ENCODE measurements at regions not wholly inside any gene's neighbourhood (a gene's known extent, or its start where the extent isn't known, plus 50 kb on each side); places are given as distances from the start of the nearest gene placed in this dataset.

DNA sequence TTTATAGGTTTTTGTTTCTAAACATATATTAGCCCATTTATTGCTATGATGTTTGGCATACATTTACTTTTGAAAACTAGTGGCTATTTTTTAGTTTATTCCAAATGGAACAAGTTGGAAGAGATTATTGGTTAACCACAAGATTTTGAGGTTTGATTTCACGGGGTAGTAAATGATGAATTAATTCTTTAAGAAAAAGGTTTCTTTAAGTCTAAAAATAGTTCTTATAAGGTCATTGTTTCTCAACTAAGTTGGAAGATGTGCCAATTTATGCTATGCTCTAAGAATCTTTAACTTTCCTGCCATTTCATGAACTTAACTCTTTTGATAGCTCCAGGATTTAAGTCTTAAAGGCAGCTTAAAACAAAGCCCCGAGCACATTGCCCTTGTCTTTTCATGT, 183.8 kb downstream of the LMO4 start:
- no peak for DNase-seq

DNA sequence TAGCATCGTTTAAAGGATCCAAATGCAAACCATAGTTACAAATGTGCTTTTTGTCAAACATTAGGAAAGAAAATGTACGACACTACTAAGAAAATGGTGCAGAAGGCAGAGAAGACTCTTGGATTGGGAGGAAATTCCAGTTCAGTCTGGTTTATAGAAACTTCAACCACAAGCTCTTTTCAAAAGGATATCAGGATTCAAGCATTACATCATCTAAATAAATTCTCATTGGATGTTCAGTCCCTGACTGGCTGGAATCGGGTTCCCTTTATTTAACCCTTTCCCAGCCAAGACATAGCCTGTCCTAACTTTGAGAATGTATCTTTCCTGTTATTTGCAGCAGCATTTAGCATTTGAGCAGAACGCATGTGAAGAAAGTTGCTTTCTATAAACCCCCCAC, 184.6 kb downstream of the LMO4 start:
- DNase-seq, result no peak

DNA sequence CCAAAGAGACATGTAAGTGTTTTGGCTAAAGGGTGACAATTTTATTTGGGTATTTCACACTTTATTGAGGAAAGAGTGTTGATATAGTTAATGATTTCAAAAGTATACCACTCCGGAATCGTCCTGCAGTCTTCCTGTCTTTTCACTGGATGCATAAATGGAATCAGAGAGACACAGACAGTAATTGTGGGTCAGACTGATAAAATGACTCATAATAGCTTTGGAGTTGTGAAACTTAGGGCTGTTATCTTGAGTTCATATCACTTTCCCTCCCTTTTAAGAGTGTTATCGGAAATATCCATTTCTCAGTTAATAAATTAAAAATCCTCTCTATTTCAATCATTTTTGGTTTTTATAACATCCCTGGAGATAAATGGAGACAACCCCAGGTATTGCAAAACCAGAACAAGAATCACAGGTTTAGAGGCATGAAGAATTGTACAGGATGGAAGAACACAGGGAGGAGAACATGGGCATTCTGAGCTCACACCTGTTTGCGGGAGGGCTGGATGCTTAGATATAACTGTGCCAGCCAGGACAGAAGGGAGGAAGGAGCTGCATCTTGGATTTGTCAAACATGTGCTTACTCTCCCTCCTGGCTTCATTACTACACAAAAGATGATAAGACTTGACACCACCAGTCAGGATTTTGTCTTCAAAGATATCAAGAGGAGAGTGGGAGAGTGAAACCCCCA, 185.4 kb downstream of the LMO4 start:
- no peak for DNase-seq

DNA sequence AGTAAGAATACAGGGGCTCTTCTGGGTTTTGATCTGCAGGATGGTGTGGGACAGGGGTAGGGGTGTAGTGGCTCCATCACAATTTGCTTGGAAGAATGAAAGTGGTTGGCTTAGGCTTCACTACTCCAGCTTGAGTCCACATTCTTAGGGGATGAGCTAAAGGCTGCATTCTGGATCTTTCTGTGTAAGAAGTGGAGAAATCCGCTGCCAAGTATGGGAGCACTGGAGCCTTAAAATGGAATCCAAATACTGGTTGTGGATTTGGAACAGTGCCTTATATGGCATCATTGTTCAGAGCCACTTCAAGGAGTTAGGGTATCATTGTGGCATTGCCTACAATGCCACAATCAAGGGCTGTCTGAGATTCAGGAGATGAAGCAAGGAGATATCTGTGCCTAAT, 187.1 kb downstream of the LMO4 start:
- DNase-seq, result no peak

DNA sequence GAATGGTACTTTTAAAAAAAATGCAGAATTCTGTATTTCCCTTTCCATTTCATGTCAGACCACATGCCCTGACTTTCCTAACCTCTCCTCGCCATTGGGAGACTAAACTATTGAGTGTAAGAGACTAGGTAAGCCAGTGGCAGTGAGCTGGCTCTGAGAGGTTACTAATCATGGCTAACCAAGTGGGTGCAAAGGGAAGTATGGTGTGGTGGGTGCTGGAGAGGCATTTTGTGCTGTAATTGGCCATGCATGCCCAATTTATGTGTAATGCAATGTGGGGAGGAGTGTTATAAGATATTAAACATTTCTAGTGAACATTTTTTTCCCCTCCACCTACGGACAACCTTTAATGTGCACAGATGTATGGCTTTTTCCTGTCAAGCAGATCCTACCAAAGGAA, 190.1 kb downstream of the LMO4 start:
- no peak for DNase-seq

DNA sequence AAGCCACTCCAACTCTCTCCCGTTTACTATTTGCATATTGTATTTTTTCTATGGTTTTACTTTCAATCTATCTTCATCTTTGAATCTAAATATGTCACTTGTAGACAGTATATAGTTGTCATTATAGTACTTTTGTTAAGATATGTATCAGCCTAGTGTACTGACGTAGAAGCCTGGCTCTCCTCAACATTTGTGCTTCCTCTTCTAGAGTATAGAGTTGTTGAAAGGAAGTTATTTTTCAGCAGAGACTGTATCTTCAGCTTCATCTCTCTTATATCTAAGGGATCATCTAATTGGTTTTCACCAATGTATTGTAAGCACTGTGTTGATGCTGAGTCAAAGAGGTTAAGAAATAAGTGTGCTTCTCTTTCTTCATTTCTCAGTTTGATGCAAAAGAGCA, 192.8 kb downstream of the LMO4 start:
- no peak for DNase-seq

DNA sequence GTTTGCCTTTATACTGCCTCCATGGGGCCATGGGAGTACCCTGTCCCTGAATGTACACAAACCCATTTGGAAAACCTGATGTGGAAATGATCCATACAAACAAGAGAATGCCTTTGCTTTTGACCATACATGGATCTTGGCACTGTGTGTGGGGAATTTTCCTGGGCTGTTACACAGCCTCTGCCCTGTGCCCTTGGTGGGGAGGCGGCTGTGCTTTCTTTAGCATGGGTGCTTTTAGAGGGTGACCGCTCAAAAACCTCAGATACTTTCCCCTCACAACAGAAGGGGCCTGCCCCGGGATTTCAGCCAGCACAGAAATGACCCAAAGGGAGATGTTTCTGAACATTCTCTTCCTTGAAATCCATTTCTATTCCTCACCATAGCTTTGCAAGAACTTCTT, 194.8 kb downstream of the LMO4 start:
- no peak for DNase-seq

DNA sequence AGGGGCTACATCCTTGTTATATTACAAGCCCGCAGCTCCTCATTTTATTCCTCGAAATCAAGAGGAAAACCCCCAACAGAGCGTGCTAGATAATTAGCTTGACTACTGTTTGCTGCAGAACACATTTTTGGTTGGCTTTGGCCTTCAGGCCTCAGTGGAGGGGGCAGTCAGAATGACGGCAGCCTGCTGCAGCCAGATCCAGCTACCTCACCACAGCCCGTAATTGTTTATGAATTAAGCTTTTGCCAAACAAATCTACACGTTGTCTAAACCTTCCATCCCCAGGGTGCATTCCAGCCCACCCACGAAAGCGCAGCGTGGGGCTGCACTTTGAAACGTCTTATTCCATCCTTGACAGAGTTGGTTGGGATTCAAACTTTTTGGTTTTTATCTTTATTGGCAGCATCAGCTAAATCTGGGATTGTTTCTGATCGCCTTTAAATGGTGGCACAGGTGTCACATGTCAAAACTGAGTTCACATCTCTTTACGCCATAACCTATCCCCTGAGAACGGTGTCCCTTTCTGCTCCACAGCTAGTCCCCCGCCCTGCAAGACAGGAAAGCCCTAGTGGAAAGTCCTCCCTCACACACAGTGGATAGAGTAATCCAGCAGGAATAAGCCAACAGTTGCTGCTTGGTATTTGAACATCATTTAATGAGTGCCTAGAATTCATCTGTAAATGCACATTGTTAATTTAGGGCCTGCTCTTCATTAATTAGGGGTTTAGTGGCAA, 195.5 kb downstream of the LMO4 start:
- no peak for DNase-seq

DNA sequence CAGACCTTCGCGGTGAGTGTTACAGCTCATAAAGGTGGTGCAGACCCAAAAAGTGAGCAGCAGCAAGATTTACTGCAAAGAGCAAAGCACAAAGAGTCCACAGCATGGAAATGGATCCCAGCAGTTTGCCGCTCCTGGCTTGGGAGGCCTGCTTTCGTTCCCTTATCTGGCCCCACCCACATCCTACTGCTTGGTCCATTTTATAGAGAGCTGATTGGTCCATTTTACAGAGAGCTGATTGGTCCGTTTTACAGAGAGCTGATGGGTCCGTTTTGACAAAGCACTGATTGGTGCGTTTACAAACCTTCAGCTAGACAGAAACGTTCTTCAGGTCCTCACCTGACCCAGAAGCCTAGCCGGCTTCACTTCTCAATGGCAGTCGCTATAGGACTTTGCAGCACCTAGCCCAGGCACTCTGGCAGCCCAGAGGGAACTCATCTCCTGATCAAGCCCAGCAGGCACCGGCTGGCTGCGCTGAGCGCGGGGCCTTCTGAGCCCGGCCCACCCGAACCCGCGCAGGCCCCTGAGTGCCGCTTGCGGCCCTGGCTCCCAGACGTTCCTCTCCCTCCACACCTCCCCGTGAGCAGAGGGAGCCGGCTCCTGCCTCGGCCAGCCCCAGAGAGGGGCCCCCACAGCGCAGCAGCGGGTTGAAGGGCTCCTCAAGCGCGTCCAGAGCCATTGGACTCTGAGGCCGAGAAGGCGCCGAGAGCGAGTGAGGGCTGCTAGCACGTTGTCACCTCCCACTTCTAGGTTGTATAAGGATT, 200.3 kb downstream of the LMO4 start:
- DNase-seq, result no peak

DNA sequence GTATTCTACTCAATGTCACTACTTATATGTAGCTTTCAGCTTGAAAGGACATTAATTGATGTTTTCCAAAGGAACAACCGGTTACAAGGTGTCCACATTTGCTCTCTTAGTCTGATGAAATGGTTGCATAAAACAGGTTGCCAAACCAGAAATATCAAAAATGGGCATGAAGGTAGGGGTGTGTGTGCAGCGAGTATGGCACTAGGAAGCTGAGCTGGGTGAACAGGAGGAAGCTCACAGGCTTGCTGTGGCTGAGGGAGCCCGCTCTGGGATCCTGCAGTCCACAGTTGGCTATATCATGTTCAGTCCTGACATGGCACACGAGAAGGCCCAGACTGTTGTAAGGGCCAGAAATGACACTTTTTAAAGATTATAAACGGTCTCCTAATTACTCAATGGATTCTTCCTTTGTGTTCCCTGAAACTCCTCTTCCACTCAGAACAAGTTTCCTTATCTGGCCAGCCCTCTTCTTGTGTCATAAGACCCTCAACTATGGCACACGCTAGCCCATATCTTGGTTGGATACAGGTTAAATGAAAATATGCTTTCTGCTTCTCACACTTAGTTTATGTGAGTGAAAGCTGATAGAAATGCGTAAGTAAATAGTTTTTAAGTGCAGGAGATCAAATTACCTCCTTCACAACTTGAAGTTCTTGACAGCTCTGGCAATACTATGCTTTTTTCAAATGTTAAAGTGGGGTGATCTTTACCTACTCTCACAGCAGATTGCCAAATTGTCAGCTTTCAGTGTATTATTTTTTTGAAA, 201.5 kb downstream of the LMO4 start:
- no peak for DNase-seq

DNA sequence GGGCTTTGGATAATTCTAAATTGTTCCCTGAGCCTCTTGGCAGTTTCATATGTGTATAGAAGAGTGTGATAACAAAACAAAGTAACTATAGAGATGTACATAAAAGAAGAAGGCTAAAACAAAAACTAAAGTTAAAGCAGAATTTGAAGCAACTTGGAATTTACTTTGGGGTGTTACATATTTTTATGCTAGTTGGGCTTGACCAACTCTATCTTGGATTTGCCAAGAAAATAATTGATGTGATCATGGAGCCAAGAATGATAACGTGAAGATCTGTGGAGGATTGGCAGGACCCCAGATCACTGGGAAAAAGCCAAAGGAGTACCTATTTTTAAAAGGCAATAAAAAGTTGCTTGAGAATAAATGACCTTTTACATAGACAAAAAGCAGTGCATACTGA, 206.9 kb downstream of the LMO4 start:
- no peak for DNase-seq

DNA sequence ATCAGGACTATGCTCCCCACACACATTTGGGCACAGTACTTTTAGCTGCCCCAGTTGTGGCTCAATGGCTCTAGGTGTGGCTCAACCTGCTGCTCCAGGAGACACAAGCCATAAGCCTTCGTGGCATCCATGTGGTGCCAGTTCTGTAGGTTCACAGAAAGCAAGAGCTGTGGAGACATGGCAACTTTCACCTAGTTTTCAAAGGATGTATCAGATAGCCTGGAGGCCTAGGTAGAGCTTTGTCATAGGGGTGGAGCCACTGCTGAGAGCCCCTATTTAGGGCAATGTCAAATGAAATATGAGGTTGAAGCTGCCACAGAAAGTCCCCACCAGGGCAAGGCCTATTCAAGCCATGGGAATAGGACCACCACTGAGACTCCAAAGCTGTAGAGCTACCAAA, 210.5 kb downstream of the LMO4 start:
- DNase-seq, result no peak

DNA sequence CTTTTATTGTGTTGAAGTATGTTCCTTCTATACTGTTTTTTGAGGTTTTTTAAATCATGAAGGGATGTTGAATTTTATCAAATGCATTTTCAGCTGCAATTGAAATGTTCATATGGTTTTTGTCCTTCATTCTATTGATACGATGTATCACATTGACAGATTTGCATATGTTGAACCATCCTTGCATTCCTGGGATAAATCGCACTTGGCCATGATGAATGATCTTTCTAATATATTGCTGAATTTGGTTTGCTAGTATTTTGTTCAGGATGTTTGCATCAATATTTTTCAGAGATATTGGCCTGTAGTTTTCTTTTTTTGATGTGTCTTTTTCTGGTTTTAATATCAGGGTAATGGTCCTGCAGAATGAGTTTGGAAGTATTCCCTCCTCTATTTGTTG, 214.0 kb downstream of the LMO4 start:
- no peak for DNase-seq

DNA sequence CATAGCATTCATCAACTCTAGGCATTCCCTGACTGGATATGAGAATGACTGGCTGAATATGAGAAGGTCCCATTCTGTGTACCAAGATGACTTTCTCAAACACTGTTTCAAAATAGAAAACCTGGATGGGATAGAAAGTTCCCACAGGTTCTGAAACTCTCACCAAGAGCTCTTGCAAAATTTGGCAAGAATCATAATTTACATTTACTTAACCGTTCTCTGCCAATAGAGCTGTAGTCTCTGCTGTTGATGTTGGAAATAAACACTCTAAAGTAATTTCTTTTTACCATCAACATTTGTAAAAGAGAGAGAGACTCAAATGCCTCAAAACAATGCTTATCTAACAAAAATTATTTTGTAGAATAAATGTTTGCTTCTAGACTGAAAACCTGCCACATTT, 221.1 kb downstream of the LMO4 start:
- no peak for DNase-seq

DNA sequence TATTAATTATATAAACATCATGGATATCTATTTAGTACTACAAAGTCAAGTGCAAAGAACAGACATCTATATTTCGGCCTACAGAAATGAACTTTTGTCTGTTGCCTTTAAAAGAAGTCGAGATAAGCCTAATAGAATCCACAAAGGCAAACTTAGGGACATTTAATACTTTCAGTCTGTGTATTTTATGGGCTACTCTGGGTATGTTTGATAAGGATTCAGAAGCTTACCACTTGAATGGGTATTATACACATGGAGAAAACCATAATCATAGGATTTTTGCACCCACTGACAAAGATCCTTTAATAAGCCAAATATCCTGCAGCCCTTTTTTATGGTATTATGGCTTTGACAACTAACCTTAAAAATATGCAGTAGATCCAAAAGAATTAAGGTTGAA, 224.8 kb downstream of the LMO4 start:
- DNase-seq, result no peak

DNA sequence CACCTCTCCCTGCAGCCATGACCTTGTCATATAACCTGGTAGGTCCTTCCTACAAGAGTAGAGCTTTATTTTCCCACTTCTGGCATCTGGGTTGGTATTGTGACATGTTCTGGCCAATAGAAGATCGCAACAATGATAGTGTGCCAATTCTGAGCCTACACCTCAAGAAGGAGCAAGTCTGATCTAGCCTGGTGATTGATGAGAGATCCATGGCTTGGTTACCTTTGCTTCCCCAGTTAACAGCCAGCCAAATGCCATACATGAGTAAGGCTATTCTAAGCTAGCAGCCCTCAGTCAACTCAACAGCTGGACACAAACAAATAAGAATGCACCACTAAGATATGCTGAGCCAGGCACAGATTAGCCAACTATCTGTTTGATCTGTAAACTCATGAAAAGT, 226.7 kb downstream of the LMO4 start:
- no peak for DNase-seq

DNA sequence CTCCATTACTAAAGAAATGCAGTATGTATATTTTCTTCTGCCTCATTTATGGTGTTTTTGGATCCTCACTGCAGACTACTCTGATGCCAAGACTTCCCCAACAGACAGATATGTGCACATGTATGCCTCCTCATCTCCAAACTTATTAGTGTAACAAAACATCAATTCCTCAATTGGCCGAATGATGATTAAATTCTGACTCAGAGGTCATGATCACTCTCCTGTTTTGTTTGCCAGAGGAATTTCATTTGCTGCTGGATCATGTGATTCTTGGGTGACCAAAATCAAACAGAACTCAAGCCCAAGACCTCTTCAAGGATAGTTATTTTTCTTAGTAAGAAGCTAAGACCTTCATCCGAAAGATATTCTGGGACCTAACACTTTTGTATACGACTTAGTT, 227.6 kb downstream of the LMO4 start:
- no peak for DNase-seq

DNA sequence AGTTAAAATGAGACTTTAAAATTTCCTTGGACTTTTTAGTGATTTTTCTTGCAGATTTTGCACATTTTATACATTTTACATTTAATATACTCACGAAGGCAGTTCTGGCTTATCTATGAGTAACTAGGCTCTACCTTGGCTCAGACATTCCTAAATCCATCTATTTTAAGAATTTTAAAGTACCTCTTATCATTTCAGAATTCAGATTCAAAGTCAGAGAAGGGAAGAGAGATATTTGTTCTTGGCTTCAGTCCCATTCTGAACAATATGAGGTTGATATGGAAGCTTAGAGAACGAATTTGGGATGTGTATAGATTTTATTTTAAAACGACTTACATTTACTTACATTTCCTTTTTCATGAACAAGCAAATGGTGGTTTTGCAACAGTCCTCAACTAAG, 230.2 kb downstream of the LMO4 start:
- DNase-seq, result no peak

DNA sequence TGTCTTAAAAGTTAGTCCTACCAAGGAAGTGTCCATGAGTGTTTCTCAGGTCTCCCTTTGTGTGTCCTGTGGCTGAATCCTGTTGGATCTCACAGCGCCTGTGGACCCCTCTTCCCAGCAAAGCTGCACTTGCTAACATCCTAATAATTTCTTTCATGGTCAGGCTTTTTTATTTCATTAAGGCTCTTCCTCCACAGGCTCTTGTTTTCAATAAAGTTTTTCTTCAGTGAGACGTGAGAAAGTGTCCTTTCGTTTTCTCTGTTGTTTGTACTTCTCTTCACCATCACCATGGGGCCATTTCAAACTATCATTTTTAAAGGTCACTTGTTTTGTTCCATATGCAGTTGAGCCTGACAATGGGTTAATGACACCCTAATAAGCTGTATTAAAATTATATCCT, 231.5 kb downstream of the LMO4 start:
- DNase-seq, result no peak

DNA sequence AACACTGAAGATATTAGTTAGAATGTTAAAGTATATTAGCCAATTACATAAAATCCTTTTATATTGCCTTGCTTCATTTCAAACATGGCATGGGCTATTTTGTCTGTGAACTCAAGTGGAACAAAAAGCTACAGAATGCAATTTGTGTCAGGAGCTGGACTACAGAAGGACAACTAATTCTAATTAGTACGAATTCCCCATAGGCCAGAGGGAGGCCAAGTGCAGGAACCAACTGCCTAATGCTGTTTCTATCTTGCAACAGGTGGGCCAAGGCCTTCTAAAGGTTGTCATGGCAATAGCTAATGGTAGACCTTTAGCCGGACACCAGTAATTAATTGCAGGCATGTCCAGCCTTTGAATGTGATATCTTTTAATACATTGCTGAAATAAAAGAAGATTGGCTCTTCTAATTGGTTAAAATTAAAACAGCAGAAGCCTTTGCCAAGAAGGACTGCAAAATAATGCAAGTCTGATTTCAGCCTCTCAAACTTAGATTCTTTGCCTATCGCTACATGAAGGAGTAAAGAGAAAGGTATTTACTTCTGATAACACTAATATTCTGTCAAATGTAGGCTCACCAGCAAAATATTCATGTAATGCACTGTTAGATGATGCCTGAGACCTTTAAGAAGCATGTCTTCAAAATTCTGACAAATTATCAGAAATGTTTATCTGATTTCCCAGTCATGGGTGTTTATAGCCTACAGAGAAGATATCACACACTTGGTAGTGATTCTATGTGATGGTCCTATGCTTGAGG, 232.1 kb downstream of the LMO4 start:
- no peak for DNase-seq

DNA sequence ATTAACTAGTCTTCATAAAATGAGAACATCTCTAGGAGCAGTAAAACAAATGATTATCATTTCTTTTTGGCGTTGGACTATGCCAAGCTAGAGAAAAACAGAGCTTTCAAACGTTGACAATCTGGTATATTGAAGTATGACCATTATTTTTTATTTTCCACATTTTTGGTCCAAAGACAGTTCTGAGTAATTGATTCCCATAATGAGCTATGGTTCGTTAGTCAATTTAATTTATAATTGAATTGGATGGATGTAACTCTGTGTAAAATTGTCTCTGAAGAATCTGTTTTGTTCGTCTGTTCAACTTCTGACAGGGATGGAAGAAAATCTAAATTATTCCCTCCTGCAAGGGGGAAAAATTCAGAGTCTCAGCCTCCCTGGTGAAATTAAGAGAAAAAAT, 234.5 kb downstream of the LMO4 start:
- DNase-seq, result no peak

DNA sequence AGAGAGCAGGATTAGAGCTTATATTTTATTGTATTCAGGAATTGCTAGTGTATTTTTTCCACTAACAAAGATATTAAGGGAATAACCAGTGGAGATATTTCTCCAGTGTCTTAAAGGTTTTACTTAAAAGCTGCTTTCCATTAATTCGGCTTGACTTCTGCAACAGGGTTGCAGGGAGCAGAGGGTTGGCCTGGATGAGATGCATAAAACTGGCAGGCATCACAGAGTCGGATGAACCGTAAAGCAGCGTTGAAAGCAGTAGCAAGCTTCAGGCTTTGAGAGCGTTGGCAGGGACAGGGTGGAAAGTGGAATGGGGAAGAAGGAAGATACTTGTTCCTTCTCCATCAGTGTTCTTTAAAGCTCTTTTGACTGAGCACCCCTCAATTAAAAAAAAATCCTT, 237.2 kb downstream of the LMO4 start:
- DNase-seq, result no peak

DNA sequence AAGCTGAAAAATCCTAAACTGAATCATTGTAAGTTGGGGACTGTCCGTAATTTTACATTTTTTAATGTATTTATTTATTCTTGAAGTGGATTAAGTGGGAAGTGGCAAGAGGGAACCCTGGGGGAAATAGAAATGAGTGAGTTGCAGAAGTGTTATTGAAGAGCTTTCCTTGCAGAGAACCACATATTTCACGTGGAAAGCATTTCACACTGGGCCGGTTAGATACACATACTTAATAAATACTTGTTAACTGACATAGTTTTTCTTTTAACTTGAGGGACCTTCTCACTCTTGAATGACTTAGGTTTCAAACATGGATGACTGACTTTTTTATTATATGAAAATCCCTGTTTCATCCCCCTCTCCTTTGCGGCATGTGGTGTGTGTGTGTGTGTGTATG, 239.3 kb downstream of the LMO4 start:
- DNase-seq, result no peak

Measured in activated CD4-positive, alpha-beta T cell treated with anti-CD3 and anti-CD28 coated beads for 4 hours (primary cell).